Bronchial epithelial cell (primary cell): ENCODE measurements at regions not wholly inside any gene's neighbourhood (a gene's known extent, or its start where the extent isn't known, plus 50 kb on each side); places are given as distances from the start of the nearest gene placed in this dataset.

Experiments used
- DNase-seq: peaks from one replicate; pipeline ENCODE4 v3.0.0-alpha.2; 2010; ENCODE audit warnings: low read depth
- FAIRE-seq: peaks from 2 replicates; lab custom pipeline; 2011; peaks lifted over from hg19 to GRCh38; lab: Jason Lieb, UNC
- H3K27me3 ChIP-seq: 2 replicates; pipeline ENCODE4 v1.5.1; 2011; ENCODE audit warnings: low read length; ENCODE audit not compliant: control insufficient read depth, insufficient read depth
- H3K36me3 ChIP-seq: 2 replicates; pipeline ENCODE4 v1.5.1; 2011; ENCODE audit warnings: low read length; ENCODE audit not compliant: control insufficient read depth, insufficient read depth
- H3K4me3 ChIP-seq: 2 replicates; pipeline ENCODE4 v1.5.1; 2011; ENCODE audit warnings: mild to moderate bottlenecking, low read depth, low read length, control low read depth
- TF ChIP-seq, protein P1 (sequence below): IDR thresholded peaks from 2 replicates; pipeline ENCODE4 v1.5.1; 2011; ENCODE audit warnings: mild to moderate bottlenecking, moderate library complexity, low read length, control low read depth, inconsistent platforms; ENCODE audit not compliant: insufficient read depth, severe bottlenecking

DNA sequence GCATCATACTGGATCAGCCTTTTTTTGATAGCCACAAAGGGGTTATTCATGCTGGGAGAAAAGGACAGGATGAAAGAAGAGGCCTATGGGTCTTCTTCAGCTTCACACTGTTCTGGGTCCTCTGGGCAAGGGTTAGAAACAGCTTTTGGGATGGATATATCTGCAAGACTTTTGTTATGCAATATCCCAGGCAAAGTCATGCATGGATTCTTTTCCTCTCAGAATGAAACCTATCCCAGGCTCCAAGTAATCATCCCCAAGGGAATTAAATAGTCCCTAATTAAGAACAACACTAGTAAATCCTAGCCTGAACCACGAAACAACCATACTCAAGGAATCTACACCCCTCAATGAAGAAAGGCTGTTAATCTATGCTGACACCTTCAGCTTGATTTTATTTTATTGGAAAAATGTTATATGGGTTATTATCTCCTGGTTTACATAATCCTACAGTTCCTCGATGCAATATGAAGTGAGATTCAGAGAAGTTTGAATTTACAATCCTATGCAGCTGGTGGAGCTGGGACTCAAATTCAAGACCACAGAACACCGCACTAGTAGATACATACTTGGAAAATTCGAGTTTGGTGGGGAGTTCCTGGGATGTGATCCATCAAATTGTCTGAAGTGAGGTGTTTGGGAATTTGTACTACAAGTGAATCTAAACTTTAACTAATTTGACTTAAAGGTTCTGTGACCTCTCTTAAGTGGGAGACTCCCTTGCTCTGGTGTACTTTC, 338.6 kb downstream of the TBX15 start:
- no peak overlapping the region for H3K4me3 ChIP-seq
- H3K27me3 ChIP-seq: peaks cover 2% of the 10 kb centered on the region
- H3K36me3 ChIP-seq: no peaks in the 10 kb centered on the region
- DNase-seq: no peak
- FAIRE-seq: no peak
- TF ChIP-seq, protein P1, sequence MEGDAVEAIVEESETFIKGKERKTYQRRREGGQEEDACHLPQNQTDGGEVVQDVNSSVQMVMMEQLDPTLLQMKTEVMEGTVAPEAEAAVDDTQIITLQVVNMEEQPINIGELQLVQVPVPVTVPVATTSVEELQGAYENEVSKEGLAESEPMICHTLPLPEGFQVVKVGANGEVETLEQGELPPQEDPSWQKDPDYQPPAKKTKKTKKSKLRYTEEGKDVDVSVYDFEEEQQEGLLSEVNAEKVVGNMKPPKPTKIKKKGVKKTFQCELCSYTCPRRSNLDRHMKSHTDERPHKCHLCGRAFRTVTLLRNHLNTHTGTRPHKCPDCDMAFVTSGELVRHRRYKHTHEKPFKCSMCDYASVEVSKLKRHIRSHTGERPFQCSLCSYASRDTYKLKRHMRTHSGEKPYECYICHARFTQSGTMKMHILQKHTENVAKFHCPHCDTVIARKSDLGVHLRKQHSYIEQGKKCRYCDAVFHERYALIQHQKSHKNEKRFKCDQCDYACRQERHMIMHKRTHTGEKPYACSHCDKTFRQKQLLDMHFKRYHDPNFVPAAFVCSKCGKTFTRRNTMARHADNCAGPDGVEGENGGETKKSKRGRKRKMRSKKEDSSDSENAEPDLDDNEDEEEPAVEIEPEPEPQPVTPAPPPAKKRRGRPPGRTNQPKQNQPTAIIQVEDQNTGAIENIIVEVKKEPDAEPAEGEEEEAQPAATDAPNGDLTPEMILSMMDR: no peak

DNA sequence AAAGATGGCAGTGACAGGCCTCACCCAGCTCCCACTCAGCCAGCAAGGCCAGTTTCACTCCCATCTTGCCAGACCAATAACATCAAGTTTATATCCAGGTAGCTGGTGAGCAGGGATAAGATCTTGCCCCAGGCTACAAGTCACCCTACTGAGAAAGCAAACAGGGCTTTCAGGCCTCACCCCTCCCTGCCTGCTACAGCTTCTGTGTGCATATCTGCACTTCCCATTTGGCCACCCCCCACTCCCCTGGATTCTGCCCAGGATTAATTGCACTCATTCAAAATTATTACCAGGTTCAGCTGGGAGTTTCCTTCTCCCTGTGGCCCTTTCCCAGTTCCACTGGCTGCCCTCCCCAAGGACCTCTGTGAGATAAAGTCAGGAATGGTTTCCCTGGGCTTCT, 352.1 kb downstream of the TBX15 start:
- no peak for FAIRE-seq
- TF ChIP-seq, protein P1: no peak
- no peak for DNase-seq
- no peaks in the 10 kb centered on the region for H3K36me3 ChIP-seq
- H3K27me3 ChIP-seq: no peaks in the 10 kb centered on the region
- H3K4me3 ChIP-seq: no peak overlapping the region

DNA sequence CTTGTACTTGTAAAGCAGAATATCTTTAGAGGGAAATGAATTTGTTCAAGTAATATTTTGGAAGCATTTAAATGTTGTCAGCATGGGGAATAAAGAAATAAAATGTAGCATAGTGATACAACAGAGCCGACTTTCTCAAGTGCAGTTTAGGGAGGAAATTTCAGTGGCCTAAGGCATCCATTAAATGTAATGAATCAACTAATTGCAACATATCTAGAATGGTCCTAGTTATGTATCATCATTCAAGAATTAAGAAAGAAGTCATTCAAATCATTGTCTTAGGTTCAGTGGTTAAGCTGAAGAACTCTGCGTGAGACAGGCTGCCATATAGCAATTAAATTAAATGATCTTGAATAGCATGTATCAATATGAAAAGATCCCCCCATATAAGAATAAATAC, 360.7 kb downstream of the TBX15 start:
- Histone ChIP-seq H3K36me3 (no peaks in the 10 kb centered on the region), H3K4me3 (no peak overlapping the region), H3K27me3 (no peaks in the 10 kb centered on the region)
- FAIRE-seq (no peak), DNase-seq (peak; percentile 27)
- TF ChIP-seq, protein P1: no peak

DNA sequence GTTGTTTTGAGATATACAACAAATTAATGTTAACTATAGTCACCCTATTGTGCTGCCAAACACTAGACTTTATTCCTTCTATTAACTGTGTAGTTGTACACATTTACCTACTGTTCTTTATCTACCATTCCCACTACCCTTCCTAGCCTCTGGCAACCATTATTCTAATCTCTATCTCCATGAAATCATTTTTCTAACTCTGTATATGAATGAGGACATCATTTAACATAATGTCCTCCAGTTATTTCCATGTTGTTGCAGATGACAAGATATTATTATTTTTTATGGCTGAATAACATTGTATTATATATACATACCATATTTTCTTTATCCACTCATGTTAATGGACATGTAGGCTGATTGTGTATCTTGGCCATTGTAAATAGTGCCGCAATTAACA, 366.3 kb downstream of the TBX15 start:
- no peaks in the 10 kb centered on the region for H3K36me3 ChIP-seq
- TF ChIP-seq, protein P1: no peak
- H3K27me3 ChIP-seq: no peaks in the 10 kb centered on the region
- no peak overlapping the region for H3K4me3 ChIP-seq
- no peak for FAIRE-seq
- DNase-seq: no peak

DNA sequence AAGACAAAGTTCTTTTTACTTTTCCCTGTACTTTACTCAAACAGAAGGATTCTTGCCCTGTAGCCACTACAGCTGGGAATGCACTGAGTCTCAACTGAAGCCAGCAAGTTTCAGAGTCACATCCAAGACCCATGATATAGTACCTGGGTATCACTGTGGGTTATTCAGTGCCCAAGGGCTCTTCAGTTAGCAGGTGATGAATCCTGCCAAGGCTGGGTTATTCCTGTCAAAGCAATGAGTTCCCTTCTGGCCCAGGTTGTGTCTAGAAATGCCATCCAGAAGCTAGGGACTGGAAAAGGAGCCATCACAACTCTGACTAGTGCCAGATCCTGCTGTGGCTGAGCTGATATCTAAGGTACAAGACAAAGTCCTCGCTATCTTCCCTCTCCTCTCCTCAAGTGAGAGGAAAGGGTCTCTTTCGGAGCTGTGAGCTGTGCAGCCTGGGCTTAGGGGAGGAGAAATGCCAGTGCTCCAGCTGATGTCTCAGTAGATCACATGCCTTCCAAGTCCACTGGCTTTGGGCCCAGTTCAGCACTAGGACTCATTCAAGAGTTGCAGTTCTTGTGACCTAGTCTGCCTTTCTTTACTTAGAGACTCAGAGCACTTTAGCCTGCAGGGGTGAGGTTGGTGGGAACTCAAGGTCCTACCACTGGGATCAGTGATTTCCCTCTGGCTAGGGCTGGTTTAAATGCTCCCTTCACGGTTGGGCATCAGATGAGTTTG, 369.4 kb downstream of the TBX15 start:
- no peak for FAIRE-seq
- Histone ChIP-seq H3K36me3 (no peaks in the 10 kb centered on the region), H3K4me3 (no peak overlapping the region), H3K27me3 (no peaks in the 10 kb centered on the region)
- TF ChIP-seq, protein P1: no peak
- DNase-seq: no peak

DNA sequence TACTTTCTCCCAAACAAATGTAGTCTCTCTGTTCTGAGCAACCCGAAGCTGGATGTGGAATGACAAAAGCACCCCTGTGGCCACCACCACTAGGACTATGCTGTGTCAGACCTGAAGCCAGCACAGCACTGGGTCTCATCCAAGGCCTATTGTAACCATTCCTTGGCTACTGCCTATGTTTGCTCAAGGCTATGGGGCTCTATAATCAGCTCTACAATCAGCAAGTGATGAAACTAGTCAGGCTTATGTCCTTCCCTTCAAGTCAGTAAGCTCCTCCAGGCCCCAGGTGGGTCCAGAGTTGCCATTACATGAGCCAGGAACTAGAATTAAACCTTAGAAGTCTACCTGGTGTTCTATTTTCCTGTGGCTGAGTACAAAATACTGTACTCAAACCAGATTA, 370.2 kb downstream of the TBX15 start:
- H3K4me3 ChIP-seq: no peak overlapping the region
- FAIRE-seq: no peak
- H3K36me3 ChIP-seq: no peaks in the 10 kb centered on the region
- TF ChIP-seq, protein P1: no peak
- no peaks in the 10 kb centered on the region for H3K27me3 ChIP-seq
- DNase-seq: no peak
